HG02885 (cell line): ENCODE measurements at regions not wholly inside any gene's neighbourhood (a gene's known extent, or its start where the extent isn't known, plus 50 kb on each side); places are given as distances from the start of the nearest gene placed in this dataset.
"Not testable (repeated sequence)": the region's sequence is repeated elsewhere in the genome, so short reads cannot be mapped to it uniquely, and the experiment has no call there.

Source experiments
- ATAC-seq: cut with Tn5 transposase; IDR thresholded peaks from one replicate; pipeline ENCODE4 v1.9.1; 2021; ENCODE audit warnings: mild to moderate bottlenecking; ENCODE audit not compliant: unreplicated experiment, poor library complexity

DNA sequence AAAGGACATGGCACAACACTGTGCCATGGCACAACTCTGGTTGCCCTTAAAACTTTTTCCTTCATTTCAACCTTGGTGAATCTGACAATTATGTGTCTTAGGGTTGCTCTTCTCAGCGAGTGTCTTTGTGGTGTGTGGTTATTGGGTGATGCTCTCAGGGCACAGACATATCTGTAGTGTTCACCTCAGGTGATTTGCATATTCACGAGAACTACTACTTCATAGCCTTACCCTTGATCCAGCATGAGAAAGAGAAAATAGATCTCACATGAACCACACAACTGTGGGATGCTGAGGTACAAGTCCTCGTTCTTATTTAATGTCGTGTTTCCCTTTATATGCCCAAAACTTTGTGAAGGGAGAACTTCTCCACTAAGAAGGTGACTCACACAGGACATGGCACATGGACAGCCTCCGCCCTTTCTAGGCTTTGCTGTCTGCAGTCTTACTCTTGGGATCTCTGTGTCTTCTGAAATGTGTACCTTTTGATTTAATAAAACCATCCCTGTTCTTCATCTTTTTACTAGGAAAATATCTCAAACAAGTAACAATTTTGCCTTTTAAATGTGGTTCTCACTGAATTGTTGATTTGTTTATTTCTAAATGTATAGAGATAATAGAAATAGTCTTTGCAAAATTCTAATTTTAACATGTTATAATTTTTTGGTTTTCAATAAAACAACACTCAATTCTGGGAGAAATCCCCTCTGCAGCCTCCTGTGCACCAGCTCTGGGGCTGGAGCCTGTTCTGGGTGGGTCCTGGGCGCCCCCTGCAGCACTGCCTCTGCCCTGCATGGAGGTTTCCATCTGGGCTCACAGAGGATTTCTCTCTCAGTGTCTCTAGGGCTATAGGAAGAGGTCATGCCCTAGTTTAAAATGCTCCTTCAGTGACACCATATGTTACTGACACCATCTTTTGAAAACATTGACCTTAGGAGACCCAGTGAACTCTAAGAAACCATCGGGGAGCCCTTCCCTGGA, 651.2 kb downstream of the TMEM121 start:
- ATAC-seq: not testable (repeated sequence)

DNA sequence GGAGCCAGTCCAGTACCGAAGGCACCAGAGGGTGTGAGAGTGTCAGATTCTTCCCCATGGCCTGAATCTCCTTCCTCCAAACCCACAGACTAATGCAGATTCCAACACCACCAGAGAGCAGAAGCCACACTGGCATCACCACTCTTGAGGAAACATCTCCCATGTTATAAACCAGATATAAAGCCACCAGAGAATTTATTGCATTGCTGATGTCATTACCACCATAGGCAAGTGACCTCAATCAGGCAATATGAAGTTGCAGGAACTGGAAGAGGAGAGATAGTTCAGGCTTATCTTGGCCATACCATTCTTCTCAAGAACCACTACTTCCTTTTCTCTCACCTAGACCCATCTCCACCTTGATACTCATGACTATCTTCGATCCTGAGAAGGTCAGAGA, 653.4 kb downstream of the TMEM121 start:
- no peak for ATAC-seq

DNA sequence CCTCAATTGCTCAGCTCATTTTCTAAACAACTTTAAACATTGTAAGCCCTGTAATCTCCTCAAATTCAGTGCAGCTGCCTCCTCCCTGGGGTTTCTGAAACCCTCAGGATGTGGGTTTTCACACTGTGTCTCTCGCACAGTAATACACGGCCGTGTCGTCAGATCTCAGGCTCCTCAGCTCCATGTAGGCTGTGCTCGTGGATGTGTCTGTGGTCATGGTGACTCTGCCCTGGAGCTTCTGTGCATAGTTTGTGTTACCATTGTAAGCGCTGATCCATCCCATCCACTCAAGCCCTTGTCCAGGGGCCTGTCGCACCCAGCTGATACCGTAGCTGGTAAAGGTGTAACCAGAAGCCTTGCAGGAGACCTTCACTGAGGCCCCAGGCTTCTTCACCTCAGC, 658.4 kb downstream of the TMEM121 start:
- not testable (repeated sequence) for ATAC-seq

DNA sequence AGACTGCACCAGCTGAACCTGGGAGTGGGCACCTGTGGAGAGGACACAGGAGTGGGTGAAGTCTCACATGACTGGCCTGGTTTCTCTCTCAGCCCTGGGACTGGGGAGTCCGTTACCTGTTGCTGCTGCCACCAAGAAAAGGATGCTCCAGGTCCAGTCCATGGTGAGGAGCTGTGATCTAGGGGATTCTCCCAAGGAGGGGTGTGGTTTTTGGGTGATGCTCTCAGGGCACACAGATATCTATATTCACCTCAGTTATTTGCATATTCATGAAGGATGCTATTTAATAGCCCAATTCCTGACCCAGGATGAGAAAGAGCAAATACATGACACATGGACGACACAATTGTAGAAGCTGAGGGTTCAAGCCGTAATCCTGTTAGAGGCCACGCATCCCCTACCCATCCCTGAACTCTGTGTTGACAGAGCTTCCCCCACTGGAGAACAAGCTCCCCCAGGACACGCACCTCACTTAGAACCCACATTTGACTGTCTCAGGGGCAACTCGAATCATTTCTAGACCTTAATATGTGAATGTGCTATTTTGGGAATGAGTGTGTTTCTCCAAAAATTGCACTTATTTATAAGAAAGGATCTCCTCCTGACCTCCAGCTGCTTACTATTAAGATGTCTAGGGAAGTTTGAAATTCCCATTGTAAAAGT, 658.9 kb downstream of the TMEM121 start:
- not testable (repeated sequence) for ATAC-seq

DNA sequence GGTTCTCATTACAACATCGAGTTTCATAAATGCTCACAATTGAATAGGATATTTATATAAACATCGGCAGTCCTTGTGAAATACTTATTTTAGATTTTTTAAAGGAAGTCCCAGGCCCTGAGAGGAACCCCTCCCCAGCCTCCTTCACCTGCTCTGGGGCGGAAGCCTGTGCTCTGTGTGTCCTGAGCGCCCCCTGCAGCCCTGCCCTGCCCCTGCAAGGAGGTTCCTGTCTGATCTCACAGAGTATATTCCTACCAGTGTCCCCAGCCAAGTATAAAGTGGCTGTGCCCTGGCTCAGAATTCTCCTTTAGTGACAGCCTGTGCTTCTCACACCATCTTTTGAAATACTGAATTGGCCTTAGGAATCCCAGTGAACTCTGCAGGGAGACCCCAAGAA, 659.5 kb downstream of the TMEM121 start:
- ATAC-seq: no peak

DNA sequence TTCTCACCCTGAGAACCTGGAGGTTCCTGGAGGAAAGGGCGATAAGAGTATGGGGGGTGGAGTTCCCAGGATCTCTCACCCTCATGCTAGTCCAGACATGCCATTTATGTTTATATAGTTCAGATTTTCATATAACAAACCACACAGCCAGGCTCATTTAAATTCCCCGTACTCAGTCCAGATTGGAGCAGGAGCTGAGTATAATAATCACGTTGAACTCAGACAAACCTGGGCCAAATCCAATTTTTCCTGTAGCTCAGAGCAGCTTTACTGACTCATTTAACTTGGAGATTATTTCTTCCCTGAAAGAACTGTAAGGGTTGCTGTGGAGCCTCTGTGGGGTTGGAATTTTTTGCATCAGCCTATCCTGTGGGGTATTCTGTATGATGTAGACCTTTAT, 660.8 kb downstream of the TMEM121 start:
- ATAC-seq: no peak

DNA sequence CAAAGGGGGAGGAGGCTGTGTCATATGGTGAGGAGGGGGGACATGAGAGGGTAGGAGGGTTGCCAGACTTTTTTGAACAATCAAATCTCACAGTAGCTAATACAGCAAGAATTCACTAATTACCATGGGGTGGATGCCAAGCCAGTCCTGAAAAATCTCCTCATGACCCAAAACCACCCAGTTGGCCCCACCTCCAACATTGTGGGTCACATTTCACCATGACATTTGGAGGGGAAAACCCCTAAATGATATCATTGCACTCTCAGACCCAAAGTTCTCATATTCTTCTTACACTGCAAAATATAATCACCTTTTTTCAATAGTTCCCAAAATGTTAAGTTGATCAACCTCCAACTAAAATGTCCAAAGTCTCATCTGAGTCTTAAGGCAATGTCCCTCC, 666.3 kb downstream of the TMEM121 start:
- not testable (repeated sequence) for ATAC-seq

DNA sequence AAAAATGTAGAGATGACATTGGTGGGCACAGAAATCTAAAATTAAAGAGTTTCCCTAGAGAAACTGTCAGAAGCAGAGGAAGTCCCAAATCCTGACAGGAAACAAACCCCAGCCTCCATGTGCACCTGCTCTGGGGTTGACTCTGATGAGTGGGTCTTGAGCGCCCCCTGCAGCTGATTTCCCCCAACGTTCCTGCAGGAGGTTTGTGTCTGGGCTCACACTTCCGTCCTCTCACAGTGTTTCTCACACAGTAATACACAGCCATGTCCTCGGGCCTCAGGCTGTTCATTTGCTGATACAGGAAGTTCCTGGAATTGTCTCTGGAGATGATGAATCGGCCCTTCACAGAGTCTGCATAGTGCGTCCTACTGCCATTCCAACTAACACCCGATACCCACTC, 670.1 kb downstream of the TMEM121 start:
- ATAC-seq: not testable (repeated sequence)

DNA sequence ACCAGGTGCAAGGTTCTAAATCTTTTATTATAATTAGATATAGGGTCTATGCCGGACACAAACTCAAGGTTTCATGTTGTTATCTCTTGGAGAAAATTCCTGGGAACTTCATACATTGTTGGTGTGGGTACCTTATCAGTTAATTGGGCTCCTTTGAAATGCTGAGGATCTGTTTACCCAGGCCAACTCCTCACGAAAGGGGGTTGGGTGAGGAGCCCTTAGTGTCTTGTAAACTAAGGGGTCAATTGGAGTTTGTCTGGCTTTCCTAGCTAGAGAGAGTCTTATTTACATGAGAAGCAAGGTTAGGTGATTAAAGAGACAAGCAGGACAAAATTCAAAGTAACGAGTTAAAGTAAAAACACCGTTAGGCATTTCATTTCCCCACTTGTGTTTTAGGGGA, 670.9 kb downstream of the TMEM121 start:
- not testable (repeated sequence) for ATAC-seq

DNA sequence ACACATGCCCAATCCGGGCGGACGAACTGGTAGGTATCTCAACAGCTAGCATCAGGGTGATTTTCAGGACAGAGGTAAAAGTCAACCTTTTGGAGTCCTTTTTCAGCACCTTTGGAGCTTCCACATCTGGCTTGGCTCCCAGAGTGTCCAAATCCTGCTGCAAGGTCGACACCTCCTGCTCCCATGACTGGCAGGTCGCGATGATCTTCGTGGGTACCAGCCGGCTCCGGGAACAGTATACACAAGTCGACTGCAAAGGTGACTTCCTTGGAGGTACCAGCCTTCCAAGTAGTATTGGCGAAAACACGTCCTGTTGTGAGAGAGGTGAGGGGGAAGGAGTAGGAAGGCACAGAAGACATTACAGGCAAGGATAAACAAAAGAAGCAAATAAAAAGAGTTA, 672.7 kb downstream of the TMEM121 start:
- no peak for ATAC-seq

DNA sequence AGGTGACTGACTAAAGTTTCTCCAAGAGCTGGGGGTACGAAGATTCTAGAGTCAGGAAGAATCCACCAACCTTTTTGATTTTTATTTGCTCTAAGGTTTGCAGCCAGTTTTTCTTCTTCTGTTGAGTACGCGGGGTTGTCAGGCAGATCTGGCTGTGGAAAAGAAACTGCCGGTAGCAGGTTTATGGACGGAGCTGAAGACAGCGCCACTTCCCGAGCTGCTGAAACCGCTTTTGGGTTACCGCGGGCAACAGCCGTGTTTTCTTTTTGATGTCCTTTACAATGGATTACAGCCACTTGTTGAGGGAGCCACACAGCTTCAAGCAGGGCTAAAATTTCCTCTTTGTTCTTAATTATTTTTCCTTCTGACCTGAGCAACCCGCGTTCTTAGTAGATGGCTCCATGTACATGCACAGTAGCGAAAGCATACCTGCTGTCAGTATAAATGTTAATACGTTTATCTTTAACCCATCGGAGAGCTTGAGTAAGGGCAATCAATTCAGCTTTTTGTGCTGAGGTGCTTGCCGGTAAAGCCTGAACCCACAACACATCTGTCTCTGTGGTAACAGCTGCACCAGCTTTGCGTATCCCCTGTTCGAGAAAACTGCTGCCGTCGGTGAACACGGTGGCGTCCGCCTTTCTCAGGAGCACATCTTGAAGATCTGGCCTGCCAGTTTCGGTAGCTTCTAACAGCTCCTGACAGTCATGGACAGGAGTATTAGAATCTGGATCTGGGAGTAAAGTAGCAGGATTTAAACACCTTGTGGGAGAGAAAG, 674.3 kb downstream of the TMEM121 start:
- ATAC-seq: no peak

DNA sequence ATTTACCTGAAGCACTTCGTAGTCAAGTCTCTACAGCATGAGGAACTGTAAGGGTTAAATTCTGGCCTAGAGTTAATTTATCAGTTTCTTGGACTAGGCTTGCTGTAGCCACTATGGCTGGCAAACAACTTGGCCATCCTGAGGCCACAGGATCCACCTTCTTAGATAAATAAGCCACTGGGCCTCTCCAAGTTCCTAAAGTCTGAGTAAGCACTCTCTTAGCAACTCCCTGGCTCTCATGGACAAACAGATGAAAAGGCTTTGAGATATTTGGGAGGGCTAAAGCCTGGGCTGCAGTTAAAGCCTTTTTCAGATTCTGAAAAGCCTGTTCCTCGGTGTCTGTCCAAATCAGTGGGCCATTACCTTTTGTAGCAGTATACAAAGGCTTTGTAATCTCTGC, 675.0 kb downstream of the TMEM121 start:
- ATAC-seq: no peak

DNA sequence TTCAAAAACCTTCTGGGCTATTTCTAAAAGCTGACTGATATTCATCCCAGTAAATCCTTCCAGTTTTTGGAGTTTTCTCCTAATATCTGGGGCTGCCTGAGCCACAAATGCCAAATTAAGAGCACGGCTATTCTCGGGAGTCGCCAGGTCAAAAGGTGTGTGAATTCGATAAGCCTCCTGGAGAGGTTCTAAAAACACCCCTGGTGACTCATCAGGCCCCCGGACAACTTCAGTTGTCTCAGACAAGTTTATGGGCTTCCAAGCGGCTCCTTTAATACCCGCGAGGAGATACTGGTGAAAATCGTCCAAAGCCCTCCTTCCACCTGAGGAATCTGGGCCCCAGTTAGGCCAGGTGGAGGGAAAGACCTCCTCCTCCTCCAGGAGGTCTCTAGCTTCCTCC, 677.1 kb downstream of the TMEM121 start:
- no peak for ATAC-seq

DNA sequence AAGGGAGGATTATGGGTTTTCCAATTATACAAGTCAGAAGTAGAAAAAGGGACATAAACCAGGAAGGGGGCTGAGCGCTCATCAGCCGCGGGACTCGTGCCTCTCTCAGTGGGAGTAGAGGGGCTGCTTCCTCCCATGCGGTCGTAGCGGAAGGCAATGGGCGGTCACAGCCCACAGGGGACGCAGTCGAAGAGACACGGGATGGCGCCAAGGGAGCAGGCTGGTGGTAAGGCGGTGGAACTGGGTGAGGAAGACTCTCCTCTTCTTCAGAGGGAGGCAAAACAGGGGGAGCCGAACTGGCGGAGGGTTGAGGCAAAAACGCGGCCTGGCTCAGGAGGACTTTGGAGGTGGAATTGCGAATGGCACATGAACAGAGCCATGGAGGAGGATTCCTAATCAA, 677.7 kb downstream of the TMEM121 start:
- ATAC-seq: no peak

DNA sequence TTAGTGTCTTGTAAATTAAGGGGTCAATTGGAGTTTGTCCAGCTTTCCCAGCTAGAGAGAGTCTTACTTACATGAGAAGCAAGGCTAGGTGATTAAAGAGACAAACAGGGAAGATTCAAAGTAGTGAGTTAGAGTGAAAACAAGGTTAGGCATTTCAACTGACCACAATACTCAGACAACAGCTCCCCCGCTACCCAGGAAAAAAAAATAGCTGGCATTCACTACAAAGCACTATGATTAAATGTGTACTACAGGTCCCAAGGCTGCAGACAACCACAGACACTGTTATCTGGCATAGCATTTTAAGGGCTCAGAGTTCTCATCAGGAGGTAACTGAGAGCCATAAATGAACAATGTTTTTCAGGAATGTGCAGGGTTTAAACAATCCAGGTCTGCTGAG, 680.9 kb downstream of the TMEM121 start:
- ATAC-seq: no peak

DNA sequence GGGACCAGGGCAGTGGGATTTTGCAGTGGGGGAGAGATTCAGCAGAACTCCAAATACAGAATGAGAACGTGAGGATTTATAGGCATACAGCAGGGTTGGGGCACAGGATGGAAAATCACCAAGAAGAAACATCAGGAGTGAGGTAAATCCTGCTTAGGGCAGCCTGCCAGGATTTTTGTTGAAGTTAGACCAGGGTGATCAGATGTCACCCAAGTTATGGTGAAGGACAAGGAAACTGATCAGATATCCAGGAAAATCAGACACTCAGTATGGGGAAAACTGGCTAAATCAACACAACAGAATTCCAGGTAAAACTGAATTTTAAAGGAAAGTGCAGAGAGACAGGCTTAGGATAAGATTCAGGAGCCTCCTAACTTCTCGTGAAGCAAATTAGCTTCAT, 682.4 kb downstream of the TMEM121 start:
- no peak for ATAC-seq

DNA sequence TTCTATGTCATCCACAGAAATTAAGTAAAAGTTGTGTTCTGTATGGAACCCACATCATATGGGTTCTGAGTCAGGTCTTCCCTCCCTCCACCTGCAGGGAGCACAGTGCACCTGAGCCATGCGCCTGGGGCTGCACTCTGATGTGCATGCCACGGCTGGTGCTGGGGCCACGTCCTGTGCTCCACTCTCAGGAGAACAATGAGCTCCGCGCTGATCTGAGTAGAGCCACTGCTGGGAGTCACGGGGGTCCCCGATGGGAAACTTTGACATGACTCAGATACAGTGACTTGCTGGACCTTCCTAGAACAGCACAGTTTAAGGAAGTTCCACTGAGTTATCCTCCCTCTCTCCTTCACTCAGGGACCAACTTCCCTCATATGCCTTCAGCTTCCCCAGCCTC, 683.4 kb downstream of the TMEM121 start:
- no peak for ATAC-seq

DNA sequence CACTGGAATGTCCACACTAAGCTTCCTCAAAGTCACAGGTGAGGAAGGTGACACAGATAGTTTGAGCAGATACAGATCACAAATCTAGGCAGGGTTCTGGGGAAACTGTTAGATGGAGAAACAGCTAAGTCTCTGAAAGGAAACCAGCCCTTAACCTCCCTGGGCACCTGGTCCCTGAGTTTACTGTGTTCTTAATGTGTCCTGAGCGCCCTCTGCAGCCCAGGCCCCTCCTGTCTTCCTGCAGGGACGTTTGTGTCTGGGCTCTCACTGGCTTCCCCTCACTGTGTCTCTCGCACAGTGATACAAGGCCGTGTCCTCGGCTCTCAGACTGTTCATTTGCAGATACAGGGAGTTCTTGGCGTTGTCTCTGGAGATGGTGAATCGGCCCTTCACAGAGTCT, 684.3 kb downstream of the TMEM121 start:
- no peak for ATAC-seq

DNA sequence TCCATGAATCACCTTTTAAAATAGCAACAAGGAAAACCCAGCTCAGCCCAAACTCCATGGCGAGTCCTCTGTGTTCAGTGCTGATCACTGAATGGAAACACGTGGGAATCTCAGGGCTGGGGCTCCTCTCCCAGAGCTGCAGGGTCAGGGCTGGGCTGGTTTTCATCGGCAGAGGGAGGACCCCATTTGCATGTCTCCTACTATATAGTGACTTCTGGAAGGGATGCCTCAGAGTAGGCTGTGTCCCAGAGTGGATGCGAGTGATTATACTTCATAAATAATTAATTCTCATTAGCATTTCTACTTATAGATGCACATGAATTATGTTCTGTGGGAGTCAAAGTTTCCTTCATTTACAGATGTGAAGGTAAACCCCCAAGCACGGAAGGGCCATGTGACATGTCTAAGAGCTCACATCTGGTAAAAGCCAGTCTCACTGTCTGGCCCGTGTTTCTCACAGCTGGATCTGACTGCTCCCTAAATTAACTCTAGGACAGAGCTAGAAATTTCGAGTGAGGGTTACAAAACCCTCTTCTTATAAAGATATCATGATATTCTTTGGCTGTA, 685.0 kb downstream of the TMEM121 start:
- no peak for ATAC-seq

DNA sequence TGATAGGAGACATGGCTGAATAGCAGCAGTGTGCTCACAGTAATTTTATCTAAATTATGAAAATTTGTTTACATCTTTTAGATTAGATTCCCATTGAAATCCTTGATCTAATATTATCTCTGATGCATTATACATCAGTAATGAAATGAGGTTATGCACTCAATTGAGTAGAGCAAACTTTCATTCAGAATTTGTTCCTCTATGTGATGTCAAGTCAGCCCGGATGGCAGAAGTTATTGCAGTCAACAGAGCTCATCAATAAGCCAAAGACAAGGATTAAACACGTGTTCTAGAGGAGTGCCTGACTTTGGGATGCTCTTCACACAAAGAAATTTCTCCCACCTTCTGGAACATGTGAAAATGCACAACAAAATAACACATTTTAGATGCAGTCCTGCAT, 688.8 kb downstream of the TMEM121 start:
- no peak for ATAC-seq

DNA sequence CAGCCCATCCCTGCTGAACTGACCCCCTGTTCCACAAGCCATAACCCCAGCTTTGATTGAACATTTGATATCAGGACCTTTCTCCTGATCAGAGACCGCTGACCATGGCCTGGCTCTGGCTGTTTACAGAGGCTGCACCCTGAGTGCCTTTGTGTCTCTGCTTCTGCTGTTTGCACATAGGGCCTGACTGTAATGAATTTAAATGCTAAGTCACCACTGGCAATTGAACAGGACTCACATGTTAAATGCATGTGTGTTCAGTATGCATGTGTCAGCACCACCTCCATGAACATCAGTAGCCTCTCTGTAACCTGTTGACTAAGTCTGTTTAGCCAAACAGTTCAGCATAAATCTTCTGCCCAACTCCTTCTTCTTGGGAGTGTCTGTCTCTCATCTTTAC, 690.3 kb downstream of the TMEM121 start:
- no peak for ATAC-seq
